Mucosa of descending colon (tissue), 3 donors: ENCODE measurements at regions not wholly inside any gene's neighbourhood (a gene's known extent, or its start where the extent isn't known, plus 50 kb on each side); places are given as distances from the start of the nearest gene placed in this dataset.

ENCODE experiments used
- ATAC-seq: fragments of 200-7000 bp; cut with Tn5 transposase; one replicate; pipeline ENCODE4 v1.9.1; 2020; ENCODE audit warnings: mild to moderate bottlenecking, moderate library complexity
- DNase-seq, 3 donors: peaks; one replicate each; pipeline ENCODE4 v3.0.0-alpha.2; 2020
- H3K36me3 ChIP-seq: fragments of 200-600 bp; one replicate; pipeline ENCODE4 v1.8.0; 2021; ENCODE audit warnings: low read depth, mild to moderate bottlenecking
- H3K4me1 ChIP-seq: fragments of 200-600 bp; one replicate; pipeline ENCODE4 v1.8.0; 2021; ENCODE audit warnings: low read depth, mild to moderate bottlenecking
- H3K4me3 ChIP-seq: fragments of 200-600 bp; one replicate; pipeline ENCODE4 v1.8.0; 2021; ENCODE audit warnings: mild to moderate bottlenecking
- H3K9me3 ChIP-seq: fragments of 200-600 bp; one replicate; pipeline ENCODE4 v1.8.0; 2021; ENCODE audit warnings: mild to moderate bottlenecking
- CTCF ChIP-seq: fragments of 200-600 bp; IDR thresholded peaks from one replicate; pipeline ENCODE4 v1.8.0; 2022; ENCODE audit warnings: antibody characterized with exemption, mild to moderate bottlenecking
- intact Hi-C, 2 donors: fragments of 100-400 bp; cut with DNase I in 1 of 2; cut with micrococcal nuclease in 1 of 2; formaldehyde crosslinking; loops; one replicate each; pipeline versions ENCODE4 v1.11.0 to v1.11.1; 2022; cut with DNase I, micrococcal nuclease
- donor health status: DM: no; HTN: no; CAD: no; lungs with moderate emphysema.
- donor health status: DM: no; HTN: no; CAD: no.
- donor health status: DM: no; HTN: yes; CAD: no.

GRCh38 chr12:46676797-46677520 lies 148.8 kb downstream of the SLC38A4 start:
- ATAC-seq = peak; percentile 34
- Histone ChIP-seq H3K9me3 (no peaks in the 10 kb centered on the region), H3K4me1 (no peaks in the 10 kb centered on the region), H3K36me3 (no peaks in the 10 kb centered on the region), H3K4me3 (no peak overlapping the region)
- no peak for TF ChIP-seq CTCF
- peak in 2 of 3 donors; percentile 14 to 30 for DNase-seq
- intact Hi-C loops = loop anchor here (5.0 to 10.0 kb wide), 2 partner anchors 255 to 322 kb away; no protein-coding TSS in a partner anchor

- DNase-seq (no peak), ATAC-seq (no peak)
- Histone ChIP-seq H3K4me1 (no peaks in the 10 kb centered on the region), H3K9me3 (no peaks in the 10 kb centered on the region), H3K36me3 (no peaks in the 10 kb centered on the region), H3K4me3 (no peak overlapping the region)
- no peak for TF ChIP-seq CTCF
- intact Hi-C loops = loop anchor here (5.0 to 10.0 kb wide), 2 partner anchors 256 to 322 kb away; no protein-coding TSS in a partner anchor
Measured at GRCh38 chr12:46676396-46676795, 149.4 kb downstream of the SLC38A4 start.

- Histone ChIP-seq H3K36me3 (no peaks in the 10 kb centered on the region), H3K9me3 (no peaks in the 10 kb centered on the region), H3K4me1 (no peaks in the 10 kb centered on the region), H3K4me3 (no peak overlapping the region)
- peak; percentile 25 for TF ChIP-seq CTCF
- ATAC-seq (no peak), DNase-seq (peak in 2 of 3 donors; percentile 28 to 29)
- intact Hi-C loops = loop anchor here (5.0 to 10.0 kb wide), 2 partner anchors 257 to 321 kb away; no protein-coding TSS in a partner anchor
Measured at GRCh38 chr12:46675736-46676135, 150.1 kb downstream of the SLC38A4 start.

GRCh38 chr12:46674800-46675199 lies 151.0 kb downstream of the SLC38A4 start:
- H3K36me3 ChIP-seq = no peaks in the 10 kb centered on the region
- ATAC-seq = no peak
- no peaks in the 10 kb centered on the region for H3K9me3 ChIP-seq
- no peak overlapping the region for H3K4me3 ChIP-seq
- intact Hi-C loops = loop anchor here (5.0 to 10.0 kb wide), 2 partner anchors 258 to 320 kb away; no protein-coding TSS in a partner anchor
- H3K4me1 ChIP-seq = no peaks in the 10 kb centered on the region
- no peak for DNase-seq
- TF ChIP-seq CTCF = no peak

GRCh38 chr12:46674129-46674528 lies 151.7 kb downstream of the SLC38A4 start:
- no peaks in the 10 kb centered on the region for H3K36me3 ChIP-seq
- no peaks in the 10 kb centered on the region for H3K4me1 ChIP-seq
- no peaks in the 10 kb centered on the region for H3K9me3 ChIP-seq
- ATAC-seq (no peak), DNase-seq (no peak)
- intact Hi-C loops = loop anchor here in 1 of 2 donors (10.0 kb wide), 1 partner anchor 319 kb away; no protein-coding TSS in a partner anchor
- H3K4me3 ChIP-seq = no peak overlapping the region
- TF ChIP-seq CTCF = no peak
